Occipital lobe (tissue), 1 donor: ENCODE measurements at regions not wholly inside any gene's neighbourhood (a gene's known extent, or its start where the extent isn't known, plus 50 kb on each side); places are given as distances from the start of the nearest gene placed in this dataset.
"Not testable (repeated sequence)": the region's sequence is repeated elsewhere in the genome, so short reads cannot be mapped to it uniquely, and the experiment has no call there.

Experiments used
- DNase-seq: peaks from one replicate; lab custom pipeline; 2025; lab: John Stamatoyannopoulos, UW

- DNase-seq = no peak
Observed at GRCh38 chr10:78451592-78451991, 417.9 kb downstream of the RPS24 start.

DNA sequence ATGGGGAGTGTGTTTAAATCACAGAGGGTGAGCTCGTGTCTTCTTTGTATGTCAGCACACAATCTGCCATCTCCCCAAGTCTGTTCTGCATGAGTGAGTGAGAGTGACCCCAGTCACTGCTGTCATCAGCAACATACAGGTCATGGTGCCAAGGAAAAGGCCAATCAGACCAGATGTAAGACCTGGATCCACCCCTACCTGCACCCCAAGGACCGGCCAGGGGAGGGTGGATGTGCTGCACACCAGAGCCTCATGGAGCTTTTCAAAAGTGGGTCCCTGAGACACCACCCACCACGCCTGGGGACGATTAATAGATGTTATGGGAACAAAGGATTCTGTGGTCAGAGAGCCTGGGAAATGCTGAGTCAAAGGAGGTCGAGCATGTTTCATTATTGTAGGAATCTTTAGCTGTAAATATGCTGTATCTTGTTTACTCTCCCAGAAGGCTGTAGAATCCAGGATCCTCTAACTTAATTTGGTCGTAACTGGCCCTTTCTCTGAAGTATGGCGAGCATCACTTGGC is 420.5 kb downstream of the RPS24 start:
- DNase-seq = no peak

- DNase-seq = no peak
Observed at GRCh38 chr10:78455236-78455635, 421.6 kb downstream of the RPS24 start.

- no peak for DNase-seq
Observed at GRCh38 chr10:78455811-78456210, 422.1 kb downstream of the RPS24 start.

DNA sequence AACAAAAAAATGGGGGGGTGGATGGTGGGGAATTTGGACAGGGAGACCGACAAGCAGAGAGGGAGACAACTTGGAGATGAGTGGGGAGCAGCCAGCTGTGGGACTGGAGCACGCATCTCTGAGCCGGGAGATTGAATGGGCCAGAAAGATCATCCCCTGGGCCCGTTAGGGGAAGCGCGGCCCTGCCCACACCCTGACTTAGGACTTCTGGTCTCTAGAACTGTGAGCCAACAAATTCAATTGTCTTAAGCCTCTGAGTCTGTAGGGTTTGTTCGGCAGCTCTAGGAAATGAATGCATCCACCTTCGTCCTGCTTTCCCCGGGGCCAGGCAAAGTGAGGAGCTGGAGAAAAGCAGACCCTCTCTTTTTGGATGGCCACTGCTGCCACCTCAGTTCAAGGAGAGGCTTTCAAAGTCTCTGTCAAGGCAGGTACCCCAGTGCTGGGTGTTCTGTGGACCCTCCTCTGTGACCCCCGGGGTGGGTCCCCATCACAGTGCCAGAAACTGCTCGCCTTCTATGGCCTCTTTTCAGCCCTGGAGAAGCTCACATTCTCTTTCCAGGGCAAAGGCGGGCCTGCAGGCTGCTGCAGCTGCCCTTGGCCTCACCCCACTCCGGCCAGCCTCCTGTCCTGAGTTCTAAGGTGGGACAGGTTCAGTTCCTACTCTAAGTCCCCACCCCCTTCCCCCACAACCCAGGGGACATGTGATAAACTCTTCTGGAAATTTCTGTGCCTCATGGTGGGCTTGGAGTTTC is 423.2 kb downstream of the RPS24 start:
- no peak for DNase-seq

DNA sequence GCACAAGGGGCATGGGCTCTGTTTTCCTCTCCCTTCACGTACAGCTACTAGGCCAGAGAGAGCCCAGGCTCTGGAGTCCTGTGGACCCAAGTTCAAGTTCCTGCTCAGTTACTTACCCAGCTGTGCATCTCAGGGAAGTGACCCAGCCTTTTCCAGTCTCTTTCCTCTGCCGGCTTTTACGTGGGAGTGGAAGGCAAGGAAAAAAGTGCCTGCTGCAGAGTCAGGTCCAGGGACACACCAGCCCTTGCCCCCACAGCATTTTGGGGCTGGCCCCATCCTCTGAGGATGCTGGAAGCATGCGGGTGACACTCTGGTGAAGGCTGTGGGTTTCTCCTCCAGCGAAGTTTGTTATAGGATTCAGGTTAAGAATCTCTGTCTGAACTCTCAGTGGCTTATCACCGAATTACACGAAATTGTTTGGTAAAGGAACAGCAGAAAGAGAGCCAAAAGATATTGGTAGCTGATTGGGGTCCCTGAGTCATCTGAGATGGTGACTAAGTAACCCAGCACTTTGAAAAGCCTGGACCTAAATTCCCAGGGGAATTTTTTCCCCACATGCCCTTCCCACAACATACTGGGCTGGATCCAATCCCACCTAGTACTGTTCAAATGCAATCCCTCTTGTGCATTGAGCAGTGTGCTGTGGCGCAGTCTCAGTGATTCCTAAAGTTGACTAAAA is 424.3 kb downstream of the RPS24 start:
- DNase-seq = no peak

DNA sequence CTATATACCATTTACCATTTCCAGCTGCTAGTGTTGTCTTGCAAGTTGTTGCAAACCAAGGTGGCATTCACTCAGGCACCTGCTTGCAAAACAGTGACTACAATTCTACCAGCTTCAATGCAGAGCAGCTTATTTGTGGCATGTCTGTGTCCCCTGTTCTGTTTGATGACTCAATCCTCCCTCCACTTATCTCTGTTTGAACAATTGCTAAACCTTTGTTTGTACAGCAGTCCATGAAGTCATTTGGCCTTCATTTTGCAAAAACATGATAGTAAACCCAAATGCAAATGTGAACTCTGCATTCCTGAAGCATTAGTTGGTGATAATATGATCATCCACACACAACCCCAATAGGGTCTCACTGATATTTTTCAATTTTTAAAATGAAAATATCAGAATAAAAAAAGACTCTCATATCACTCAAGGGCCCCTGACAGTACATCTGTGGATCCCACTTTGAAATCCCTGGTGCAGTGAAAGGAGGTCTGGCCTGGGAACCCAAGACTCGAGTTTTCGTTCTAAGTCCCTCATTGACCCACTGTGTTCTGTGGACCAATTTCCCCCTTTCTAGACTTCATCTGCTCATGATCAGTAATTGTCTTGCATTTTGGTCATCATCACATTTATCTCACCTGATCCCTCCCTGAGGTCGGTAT is 425.4 kb downstream of the RPS24 start:
- DNase-seq = no peak

GRCh38 chr10:78459639-78460037 is 426.0 kb downstream of the RPS24 start:
- no peak for DNase-seq

GRCh38 chr10:78460204-78460603 is 426.5 kb downstream of the RPS24 start:
- no peak for DNase-seq

DNA sequence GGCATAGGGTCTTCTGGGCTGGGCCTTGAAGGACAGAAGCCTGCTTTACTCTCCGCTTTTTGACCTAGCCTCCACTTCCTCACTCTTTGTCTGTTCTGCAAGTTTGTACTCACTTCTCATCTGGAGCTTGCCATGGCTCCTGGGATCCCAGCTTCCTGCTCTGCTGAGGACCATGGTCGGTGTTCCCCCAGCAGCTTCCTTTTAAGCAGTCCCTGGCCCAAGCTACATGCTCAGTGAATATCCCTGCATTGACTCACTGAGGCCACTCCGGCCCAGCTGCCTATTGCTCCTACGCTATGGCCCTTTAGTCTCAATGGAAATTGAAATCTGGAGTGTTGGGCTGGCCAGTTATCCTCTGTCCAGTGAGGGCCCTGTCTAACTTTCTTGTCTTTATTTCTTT is 427.7 kb downstream of the RPS24 start:
- no peak for DNase-seq

DNA sequence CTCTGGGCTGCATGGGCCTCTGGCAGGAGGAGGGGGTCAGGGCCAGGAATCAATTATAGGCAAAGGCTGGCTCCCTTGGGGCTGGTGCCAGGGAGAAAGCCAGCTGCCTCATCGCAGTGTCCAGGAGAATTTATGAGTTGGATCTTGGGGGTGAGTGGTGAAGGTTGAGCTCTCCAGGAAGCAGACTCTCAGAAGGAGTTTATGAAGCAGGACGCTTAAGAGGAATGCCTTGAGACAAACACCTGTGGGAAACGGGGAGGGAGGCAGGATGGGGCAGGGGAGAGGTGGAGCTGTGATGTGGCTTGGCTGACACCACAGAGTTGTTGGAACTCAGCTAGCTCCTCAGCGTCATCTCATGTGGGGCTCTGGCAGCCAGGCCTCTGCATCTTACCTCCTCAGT is 428.5 kb downstream of the RPS24 start:
- no peak for DNase-seq

DNA sequence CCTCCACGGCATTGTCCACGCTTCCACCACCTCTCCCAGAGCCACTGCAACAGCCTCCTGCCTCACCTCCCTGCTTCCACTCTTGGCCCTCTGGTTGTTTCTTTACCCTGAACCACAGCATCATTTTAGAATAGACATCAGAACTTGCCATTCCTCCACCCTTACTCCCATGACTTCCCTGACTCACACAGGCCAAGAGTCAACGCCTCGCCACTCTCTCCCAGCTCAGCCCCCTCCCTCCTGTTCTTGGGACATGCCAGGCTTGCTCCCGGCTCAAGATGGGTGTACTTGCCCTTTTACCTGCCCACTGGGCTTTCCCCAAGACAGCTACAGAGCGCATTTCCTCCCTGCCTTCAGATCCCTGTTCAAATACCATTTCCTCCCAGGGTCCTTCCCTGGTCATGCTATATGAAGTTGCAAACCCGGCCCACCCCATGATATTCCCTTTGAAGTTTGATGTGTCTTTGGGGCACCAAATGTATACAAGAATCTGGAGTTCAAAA is 429.1 kb downstream of the RPS24 start:
- no peak for DNase-seq

DNA sequence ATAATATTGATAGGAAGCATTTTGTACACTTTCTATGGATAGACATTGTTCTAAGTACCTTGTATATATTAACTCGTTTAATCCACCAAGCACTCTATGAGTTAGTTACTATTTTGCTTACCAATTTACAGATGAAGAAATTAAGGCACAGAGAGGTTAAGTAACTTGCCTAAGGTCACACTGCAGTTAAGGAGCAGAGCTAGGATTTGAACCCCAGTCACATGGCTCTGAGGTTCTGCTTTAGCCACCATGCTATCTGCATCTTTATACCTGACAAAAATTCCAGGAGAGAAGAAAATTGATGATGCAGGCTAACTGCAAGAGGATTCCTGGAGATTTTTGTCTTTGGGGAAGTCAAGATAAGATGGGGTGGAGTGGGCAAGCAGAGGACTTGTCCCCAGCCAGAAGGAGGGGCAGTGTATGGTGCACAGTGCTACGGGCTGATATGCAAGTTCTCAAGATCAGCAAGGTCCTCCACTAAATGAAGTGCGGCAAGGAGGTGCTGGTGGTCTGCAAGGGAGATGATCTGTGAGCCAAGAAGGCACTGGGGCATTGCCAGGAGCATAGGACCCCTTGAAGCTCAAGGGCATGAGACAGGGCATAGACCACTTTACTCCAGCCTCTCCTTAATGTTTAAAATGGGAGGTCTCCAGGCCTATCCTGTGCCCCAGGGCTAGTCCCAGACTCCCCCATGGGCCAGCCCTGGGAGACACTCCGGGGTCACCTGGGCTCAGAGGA is 430.6 kb downstream of the RPS24 start:
- no peak for DNase-seq

- no peak for DNase-seq
Observed at GRCh38 chr10:78464856-78465267, 431.2 kb downstream of the RPS24 start.

DNA sequence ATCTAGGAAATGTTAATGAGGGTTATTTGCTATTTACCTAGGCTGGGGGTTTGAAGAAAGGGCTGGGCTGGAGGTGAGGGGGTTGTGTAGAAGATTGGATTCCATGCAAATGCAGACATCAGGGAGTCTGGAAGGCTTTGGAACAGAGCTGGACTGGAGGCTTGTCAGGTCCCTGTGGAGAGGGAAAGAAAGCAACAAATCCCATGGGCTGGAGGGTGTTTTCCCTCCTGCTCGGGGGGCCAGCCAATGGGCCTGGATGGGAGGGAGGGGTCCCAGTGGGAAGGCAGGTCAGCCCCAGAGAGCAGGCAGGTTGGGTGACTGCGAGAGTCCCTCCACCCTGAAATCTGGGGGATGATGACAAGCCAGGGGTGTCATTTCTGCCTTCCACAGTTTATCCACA is 431.8 kb downstream of the RPS24 start:
- no peak for DNase-seq

- DNase-seq = no peak
Observed at GRCh38 chr10:78467496-78468106, 433.9 kb downstream of the RPS24 start.

DNA sequence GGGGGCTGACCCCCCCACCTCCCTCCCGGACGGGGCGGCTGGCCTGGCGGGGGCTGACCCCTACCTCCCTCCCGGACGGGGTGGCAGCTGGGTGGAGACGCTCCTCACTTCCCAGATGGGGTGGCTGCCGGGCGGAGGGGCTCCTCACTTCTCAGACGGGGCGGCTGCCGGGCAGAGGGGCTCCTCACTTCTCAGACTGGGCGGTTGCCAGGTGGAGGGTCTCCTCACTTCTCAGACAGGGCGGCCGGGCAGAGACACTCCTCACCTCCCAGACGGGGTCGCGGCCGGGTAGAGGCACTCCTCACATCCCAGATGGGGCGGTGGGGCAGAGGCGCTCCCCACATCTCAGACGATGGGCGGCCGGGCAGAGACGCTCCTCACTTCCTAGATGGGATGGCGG is 435.1 kb downstream of the RPS24 start:
- not testable (repeated sequence) for DNase-seq

- no peak for DNase-seq
Observed at GRCh38 chr10:78470267-78471103, 436.8 kb downstream of the RPS24 start.

DNA sequence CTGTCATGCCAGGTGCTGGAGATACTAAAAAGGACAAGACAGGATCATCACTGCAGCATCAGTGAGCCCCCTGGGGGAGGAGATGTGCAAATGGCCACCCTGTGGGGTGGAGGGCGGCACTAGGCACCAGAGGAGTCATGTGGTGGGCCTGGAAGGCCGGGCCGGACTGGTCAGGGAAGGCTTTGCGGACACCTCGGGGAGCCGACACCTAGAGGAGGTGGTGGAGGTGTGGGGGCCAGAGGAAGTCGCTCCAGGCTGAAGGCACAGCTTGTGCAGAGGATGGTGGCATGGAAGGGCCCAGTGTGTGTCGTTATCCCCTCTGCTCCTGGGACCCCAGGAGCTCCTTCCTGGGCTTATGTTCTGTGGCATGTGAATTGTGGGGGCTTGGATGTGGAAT is 437.7 kb downstream of the RPS24 start:
- no peak for DNase-seq
